GM18868 (cell line): ENCODE measurements at regions not wholly inside any gene's neighbourhood (a gene's known extent, or its start where the extent isn't known, plus 50 kb on each side); places are given as distances from the start of the nearest gene placed in this dataset.
"Not testable (repeated sequence)": the region's sequence is repeated elsewhere in the genome, so short reads cannot be mapped to it uniquely, and the experiment has no call there.

Experiments used
- ATAC-seq: cut with Tn5 transposase; IDR thresholded peaks from one replicate; pipeline ENCODE4 v1.9.1; 2021; ENCODE audit warnings: mild to moderate bottlenecking, moderate library complexity; ENCODE audit not compliant: unreplicated experiment

GRCh38 chr2:224650815-224651439 is 65.2 kb downstream of the CCDC195 start:
- peak; percentile 72 for ATAC-seq

DNA sequence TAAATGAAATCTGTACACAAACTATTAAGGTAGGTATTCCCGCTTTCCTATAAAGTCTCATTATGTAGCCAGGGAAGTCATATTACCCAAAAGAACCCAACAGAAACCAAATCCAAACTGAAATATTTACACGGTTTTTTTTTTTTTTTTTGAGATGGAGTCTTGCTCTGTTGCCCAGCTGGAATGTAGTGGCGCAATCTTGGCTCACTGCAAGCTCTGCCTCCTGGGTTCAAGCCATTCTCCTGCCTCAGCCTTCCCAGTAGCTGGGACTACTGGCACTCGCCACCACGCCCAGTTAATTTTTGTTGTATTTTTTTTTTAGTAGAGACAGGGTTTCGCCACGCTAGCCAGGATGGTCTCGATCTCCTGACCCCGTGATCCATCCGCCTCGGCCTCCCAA is 62.5 kb upstream of the CUL3 start:
- not testable (repeated sequence) for ATAC-seq

GRCh38 chr2:224646242-224646846 is 61.2 kb upstream of the CUL3 start:
- ATAC-seq: peak; percentile 80

DNA sequence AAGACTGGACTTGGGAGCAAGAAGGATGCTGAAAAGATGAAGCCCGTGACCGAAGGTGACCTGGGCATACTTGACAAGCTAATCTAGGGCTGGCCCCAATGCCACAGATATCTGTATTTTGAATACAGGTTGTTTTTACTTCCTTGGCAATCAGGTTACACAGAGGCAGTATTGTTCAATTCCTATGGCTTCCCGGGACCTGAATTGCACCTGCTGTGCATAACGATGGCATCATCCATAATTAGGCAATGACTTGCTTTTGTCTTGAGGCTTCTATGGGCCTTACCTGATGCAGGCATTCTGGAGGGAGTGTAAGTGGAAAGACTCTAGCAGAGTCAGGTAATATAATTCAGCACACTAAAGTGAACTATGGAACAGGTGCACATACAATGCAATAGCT is 60.6 kb upstream of the CUL3 start:
- no peak for ATAC-seq

- no peak for ATAC-seq
These were observed 55.5 kb upstream of the CUL3 start for GRCh38 chr2:224640679-224641078.

GRCh38 chr2:224638301-224638823 is 53.2 kb upstream of the CUL3 start:
- ATAC-seq: peak; percentile 98
